Activated CD4-positive, alpha-beta T cell treated with anti-CD3 and anti-CD28 coated beads, Interleukin-2, amount 10 ng/mL, durations not matched to agents 24 days and 14 days (primary cell): ENCODE measurements at regions not wholly inside any gene's neighbourhood (a gene's known extent, or its start where the extent isn't known, plus 50 kb on each side); places are given as distances from the start of the nearest gene placed in this dataset.
"Not testable (repeated sequence)": the region's sequence is repeated elsewhere in the genome, so short reads cannot be mapped to it uniquely, and the experiment has no call there.

Experiments used
- DNase-seq: peaks from one replicate; pipeline ENCODE4 v3.0.0; 2022
- H3K27ac Mint-ChIP-seq: one replicate; pipeline ENCODE4 v1.8.0; 2022; ENCODE audit warnings: mild to moderate bottlenecking, mixed read lengths
- H3K27me3 Mint-ChIP-seq: one replicate; pipeline ENCODE4 v1.8.0; 2022; ENCODE audit warnings: mixed read lengths
- H3K36me3 Mint-ChIP-seq: one replicate; pipeline ENCODE4 v1.8.0; 2022; ENCODE audit warnings: low read depth, mild to moderate bottlenecking, mixed read lengths
- H3K4me1 Mint-ChIP-seq: one replicate; pipeline ENCODE4 v1.8.0; 2021; ENCODE audit warnings: mixed read lengths
- H3K4me3 Mint-ChIP-seq: one replicate; pipeline ENCODE4 v1.8.0; 2022; ENCODE audit warnings: mild to moderate bottlenecking, moderate library complexity, mixed read lengths
- H3K9me3 Mint-ChIP-seq: one replicate; pipeline ENCODE4 v1.8.0; 2021; ENCODE audit warnings: mixed read lengths
- intact Hi-C: fragments of 100-400 bp; cut with micrococcal nuclease; formaldehyde crosslinking; loops from one replicate; pipeline ENCODE4 v1.15.1; 2023

GRCh38 chr7:145812218-145812617 is 304.4 kb upstream of the CNTNAP2 start:
- DNase-seq: no peak
- no peaks in the 10 kb centered on the region for H3K9me3 Mint-ChIP-seq
- H3K27ac Mint-ChIP-seq: no peak overlapping the region
- H3K36me3 Mint-ChIP-seq: no peaks in the 10 kb centered on the region
- no peaks in the 10 kb centered on the region for H3K4me1 Mint-ChIP-seq
- no peak overlapping the region for H3K4me3 Mint-ChIP-seq
- intact Hi-C loops: no loop called here
- H3K27me3 Mint-ChIP-seq: no peaks in the 10 kb centered on the region

DNA sequence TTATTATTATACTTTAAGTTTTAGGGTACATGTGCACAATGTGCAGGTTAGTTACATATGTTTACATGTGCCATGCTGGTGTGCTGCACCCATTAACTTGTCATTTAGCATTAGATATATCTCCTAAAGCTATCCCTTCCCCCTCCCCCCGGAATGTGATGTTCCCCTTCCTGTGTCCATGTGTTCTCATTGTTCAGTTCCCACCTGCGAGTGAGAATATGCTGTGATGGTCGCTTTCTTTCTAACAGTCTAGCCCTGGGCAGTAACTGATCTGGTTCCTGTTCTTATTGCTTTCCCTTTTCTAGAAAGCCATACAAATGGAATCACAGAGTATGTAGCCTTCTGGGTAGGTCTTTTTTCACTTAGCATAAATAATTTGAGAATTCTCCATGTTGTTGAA is 311.1 kb upstream of the CNTNAP2 start:
- H3K27me3 Mint-ChIP-seq, H3K4me3 Mint-ChIP-seq, H3K4me1 Mint-ChIP-seq, intact Hi-C loops, H3K27ac Mint-ChIP-seq, DNase-seq, H3K9me3 Mint-ChIP-seq, H3K36me3 Mint-ChIP-seq: not testable (repeated sequence)

- intact Hi-C loops: no loop called here
- no peaks in the 10 kb centered on the region for H3K36me3 Mint-ChIP-seq
- H3K4me1 Mint-ChIP-seq: no peaks in the 10 kb centered on the region
- DNase-seq: no peak
- H3K27ac Mint-ChIP-seq: no peak overlapping the region
- H3K4me3 Mint-ChIP-seq: no peak overlapping the region
- H3K9me3 Mint-ChIP-seq: no peaks in the 10 kb centered on the region
- no peaks in the 10 kb centered on the region for H3K27me3 Mint-ChIP-seq
Observed at GRCh38 chr7:145797507-145797906, 319.1 kb upstream of the CNTNAP2 start.

DNA sequence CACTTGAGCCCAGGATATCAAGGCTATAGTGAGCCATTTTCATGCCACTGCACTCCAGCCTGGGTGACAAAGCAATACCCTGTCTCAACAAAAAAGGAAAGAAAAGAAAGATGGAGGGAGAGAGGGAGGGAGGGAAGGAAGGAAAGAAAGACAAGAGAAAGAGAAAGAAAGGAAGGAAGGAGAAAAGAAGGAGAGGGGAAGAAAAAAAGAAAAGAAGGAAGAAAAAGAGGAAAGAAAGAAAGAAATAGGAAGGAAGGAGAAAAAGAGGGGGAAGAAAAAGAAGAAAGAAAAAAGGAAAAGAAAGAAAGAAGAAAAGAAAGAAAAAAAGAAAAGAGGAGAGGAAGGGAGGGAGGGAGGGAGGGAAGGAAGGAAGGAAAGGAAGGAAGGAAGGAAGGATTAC is 321.5 kb upstream of the CNTNAP2 start:
- H3K27ac Mint-ChIP-seq: no peak overlapping the region
- H3K36me3 Mint-ChIP-seq: no peaks in the 10 kb centered on the region
- DNase-seq: no peak
- H3K4me3 Mint-ChIP-seq: no peak overlapping the region
- H3K27me3 Mint-ChIP-seq: no peaks in the 10 kb centered on the region
- H3K9me3 Mint-ChIP-seq: no peaks in the 10 kb centered on the region
- no peaks in the 10 kb centered on the region for H3K4me1 Mint-ChIP-seq
- intact Hi-C loops: no loop called here

DNA sequence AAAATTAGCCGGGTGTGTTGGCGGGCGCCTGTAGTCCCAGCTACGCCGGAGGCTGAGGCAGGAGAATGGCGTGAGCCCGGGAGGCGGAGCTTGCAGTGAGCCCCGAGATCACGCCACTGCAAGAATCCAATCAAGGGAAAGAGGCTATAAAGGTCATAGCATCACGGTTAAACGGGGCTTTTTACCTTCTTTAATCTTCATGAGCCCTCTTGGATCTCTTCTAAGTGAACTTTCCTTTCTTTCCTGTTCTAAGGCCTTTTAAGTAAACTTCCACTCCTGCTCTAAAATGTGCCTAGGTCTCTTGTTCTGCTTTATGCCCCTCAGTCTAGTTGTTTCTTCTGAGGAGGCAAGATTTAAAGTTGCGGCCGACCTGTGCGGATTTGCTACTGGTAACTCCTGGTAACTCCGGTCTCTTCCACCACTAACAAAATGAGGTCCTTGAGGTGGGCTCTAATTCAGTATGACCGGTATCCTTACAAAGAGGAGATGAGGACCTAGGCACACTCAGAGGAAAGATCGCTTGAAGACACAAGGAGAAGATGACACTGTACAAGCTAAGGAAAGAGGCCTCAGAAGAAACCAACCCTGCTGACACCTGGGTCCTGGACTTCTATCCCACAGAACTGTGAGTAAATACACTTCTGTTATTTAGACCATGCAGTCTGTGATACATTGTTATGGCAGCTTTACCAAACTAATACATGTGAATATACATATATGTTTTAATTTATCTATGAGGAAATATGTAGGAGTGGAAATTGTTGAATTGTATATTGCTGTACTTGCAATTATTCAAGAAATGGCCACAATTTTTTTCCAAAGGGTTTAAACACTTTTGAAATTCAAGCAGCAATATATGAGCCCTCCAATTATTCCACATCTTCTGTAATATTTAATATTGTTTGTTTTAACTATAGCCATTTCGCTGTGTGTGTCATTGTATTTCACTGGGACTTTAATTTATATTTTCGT is 331.5 kb upstream of the CNTNAP2 start:
- H3K36me3 Mint-ChIP-seq: no peaks in the 10 kb centered on the region
- H3K4me1 Mint-ChIP-seq: no peaks in the 10 kb centered on the region
- H3K27ac Mint-ChIP-seq: no peak overlapping the region
- H3K27me3 Mint-ChIP-seq: no peaks in the 10 kb centered on the region
- DNase-seq: no peak
- no peaks in the 10 kb centered on the region for H3K9me3 Mint-ChIP-seq
- H3K4me3 Mint-ChIP-seq: no peak overlapping the region
- intact Hi-C loops: no loop called here

DNA sequence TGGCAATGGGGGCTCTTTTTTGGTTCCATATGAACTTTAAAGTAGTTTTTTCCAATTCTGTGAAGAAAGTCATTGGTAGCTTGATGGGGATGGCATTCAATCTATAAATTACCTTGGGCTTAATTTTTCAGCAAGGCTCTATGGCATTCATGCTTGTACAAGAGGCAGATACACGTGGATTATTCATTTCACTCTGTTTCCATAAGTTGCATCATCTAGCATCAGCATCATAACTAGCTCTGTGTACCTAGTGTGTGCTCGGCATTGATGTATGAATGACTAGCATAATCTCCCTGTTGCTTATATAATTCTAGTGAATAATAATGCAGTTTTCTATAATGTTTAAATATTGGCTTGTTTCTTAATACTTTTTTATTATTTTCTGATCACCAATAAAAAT is 335.2 kb upstream of the CNTNAP2 start:
- DNase-seq, intact Hi-C loops, H3K4me1 Mint-ChIP-seq, H3K27me3 Mint-ChIP-seq, H3K9me3 Mint-ChIP-seq, H3K36me3 Mint-ChIP-seq, H3K27ac Mint-ChIP-seq, H3K4me3 Mint-ChIP-seq: not testable (repeated sequence)

DNA sequence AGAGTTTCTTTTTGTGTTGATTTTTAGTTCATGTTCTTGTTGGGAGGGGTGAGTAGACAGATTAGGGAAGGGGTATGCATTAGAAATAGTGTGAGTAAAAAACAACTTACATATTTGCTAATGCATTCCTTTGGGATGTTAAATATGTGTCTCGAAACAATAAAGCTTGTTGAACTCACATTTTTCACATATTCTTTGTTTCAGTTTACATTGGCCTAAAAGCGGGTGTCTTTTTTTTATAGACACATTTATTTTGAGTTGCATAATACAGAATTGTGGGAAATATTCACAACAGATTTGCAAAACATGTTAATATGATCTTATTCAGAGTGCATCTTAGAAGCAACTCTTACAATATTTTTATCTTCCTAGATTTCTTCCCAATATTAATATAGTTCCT is 337.5 kb upstream of the CNTNAP2 start:
- no peak for DNase-seq
- Mint-ChIP-seq H3K4me1 (no peaks in the 10 kb centered on the region), H3K9me3 (no peaks in the 10 kb centered on the region), H3K27me3 (no peaks in the 10 kb centered on the region), H3K36me3 (no peaks in the 10 kb centered on the region), H3K4me3 (no peak overlapping the region), H3K27ac (no peak overlapping the region)
- intact Hi-C loops: no loop called here

DNA sequence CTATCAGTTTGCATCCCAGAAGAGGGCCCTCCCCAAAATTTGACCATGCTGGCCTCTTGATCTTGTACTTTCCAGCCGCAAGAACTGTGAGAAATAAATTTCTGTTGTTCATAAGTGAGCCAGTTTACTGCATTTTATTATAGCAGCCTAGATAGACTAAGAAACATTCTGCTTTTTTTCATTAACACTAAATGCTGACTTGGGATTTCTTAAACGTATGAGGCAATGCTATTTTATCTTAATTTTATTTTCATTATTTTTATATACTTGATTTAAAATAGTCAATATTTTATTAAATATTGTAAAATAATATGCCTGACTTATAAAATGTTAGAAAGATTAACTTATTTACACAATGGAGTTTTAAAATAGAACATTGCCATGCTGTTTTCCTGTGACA is 341.8 kb upstream of the CNTNAP2 start:
- no peak overlapping the region for H3K4me3 Mint-ChIP-seq
- H3K4me1 Mint-ChIP-seq: no peaks in the 10 kb centered on the region
- no peaks in the 10 kb centered on the region for H3K36me3 Mint-ChIP-seq
- H3K27me3 Mint-ChIP-seq: no peaks in the 10 kb centered on the region
- intact Hi-C loops: no loop called here
- DNase-seq: no peak
- H3K27ac Mint-ChIP-seq: no peak overlapping the region
- no peaks in the 10 kb centered on the region for H3K9me3 Mint-ChIP-seq

- no peak for DNase-seq
- Mint-ChIP-seq H3K27ac (no peak overlapping the region), H3K27me3 (no peaks in the 10 kb centered on the region), H3K36me3 (no peaks in the 10 kb centered on the region), H3K9me3 (peaks cover 9% of the 10 kb centered on the region), H3K4me3 (no peak overlapping the region), H3K4me1 (no peaks in the 10 kb centered on the region)
- intact Hi-C loops: no loop called here
Observed at GRCh38 chr7:145753004-145753403, 363.6 kb upstream of the CNTNAP2 start.

DNA sequence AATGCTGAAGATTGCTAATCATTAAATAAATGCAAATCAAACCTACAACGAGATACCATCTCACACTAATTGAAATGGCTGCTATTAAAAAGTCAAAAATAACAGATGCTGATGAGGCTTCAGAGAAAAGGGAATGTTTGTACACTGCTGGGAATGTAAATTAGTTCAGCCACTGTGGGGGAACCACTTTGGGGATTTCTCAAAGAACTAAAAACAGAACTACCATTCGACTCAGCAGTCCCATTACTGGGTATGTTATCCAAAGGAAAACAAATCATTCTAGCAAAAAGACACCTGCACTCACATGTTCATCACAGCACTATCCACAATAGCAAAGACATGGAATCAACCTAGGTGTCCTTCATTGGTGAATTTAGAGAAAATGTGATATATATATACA is 379.0 kb upstream of the CNTNAP2 start:
- no peaks in the 10 kb centered on the region for H3K36me3 Mint-ChIP-seq
- no peak for DNase-seq
- H3K4me3 Mint-ChIP-seq: no peak overlapping the region
- no peaks in the 10 kb centered on the region for H3K27me3 Mint-ChIP-seq
- H3K9me3 Mint-ChIP-seq: no peaks in the 10 kb centered on the region
- no peak overlapping the region for H3K27ac Mint-ChIP-seq
- intact Hi-C loops: no loop called here
- no peaks in the 10 kb centered on the region for H3K4me1 Mint-ChIP-seq

GRCh38 chr7:145735061-145735460 is 381.5 kb upstream of the CNTNAP2 start:
- Mint-ChIP-seq H3K9me3 (no peaks in the 10 kb centered on the region), H3K27me3 (no peaks in the 10 kb centered on the region), H3K27ac (no peak overlapping the region), H3K36me3 (no peaks in the 10 kb centered on the region), H3K4me1 (no peaks in the 10 kb centered on the region), H3K4me3 (no peak overlapping the region)
- DNase-seq: no peak
- intact Hi-C loops: no loop called here

DNA sequence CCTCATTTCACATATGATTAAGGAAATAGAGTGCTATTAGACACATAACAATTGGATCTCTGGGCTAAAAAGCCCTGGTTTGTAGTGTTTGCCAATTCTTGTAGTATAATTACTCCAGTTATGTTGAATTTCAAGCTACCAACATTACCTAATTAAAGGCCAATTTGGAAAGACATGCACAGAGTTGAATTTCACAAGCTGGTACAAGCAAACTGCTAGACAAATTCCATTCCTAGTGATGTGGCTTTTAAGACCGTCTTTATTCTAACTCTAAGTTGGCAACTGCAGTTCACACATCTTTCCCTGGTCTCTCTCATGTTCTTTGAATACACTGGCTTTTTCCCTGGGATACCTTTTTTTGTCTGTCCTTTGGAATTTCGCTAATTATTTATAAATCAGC is 384.1 kb upstream of the CNTNAP2 start:
- Mint-ChIP-seq H3K4me1 (no peaks in the 10 kb centered on the region), H3K27ac (no peak overlapping the region), H3K9me3 (no peaks in the 10 kb centered on the region), H3K36me3 (no peaks in the 10 kb centered on the region), H3K4me3 (no peak overlapping the region), H3K27me3 (no peaks in the 10 kb centered on the region)
- intact Hi-C loops: no loop called here
- DNase-seq: no peak

DNA sequence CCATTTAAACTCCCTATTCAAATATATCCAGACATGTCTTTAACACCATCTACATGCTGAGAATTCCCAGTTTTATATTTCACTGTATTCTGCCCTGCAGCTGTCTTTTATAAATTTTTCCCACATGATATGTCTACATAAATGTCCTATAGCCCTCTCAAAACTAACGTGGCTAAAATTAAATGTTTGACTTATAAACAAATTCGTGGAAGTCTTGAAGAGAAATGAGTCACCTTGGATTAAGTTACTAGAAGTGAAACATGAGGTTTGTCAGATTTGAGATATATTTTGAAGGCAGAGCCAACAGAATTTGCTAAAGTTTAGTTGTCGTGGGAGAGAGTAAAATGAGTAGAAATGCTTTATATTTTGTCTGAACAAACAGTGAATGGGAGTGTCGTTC is 386.9 kb upstream of the CNTNAP2 start:
- H3K36me3 Mint-ChIP-seq: no peaks in the 10 kb centered on the region
- no peak overlapping the region for H3K27ac Mint-ChIP-seq
- intact Hi-C loops: no loop called here
- no peaks in the 10 kb centered on the region for H3K4me1 Mint-ChIP-seq
- H3K27me3 Mint-ChIP-seq: no peaks in the 10 kb centered on the region
- no peak for DNase-seq
- H3K4me3 Mint-ChIP-seq: no peak overlapping the region
- H3K9me3 Mint-ChIP-seq: no peaks in the 10 kb centered on the region

DNA sequence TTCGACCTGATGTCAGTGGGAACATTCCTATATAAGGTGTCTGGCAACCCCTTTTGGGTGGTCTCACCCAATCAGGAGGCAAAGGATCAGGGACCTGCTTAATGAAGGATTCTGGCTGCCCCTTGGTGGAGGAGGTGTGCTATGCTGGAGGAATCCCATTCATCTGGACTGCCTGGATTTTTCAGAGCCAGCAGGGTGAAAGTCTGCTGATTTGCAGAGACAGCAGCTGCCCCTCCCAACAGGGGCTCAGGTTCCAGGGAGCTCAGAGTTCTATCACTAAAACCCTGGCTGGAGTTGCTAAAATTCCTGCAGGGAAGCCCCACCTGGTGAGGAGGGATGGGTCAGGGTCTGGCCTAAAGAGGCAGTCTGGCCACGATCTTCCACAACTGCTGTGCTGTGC is 398.5 kb upstream of the CNTNAP2 start:
- no peak overlapping the region for H3K27ac Mint-ChIP-seq
- no peak overlapping the region for H3K4me3 Mint-ChIP-seq
- no peaks in the 10 kb centered on the region for H3K4me1 Mint-ChIP-seq
- no peaks in the 10 kb centered on the region for H3K9me3 Mint-ChIP-seq
- intact Hi-C loops: no loop called here
- DNase-seq: no peak
- H3K27me3 Mint-ChIP-seq: no peaks in the 10 kb centered on the region
- no peaks in the 10 kb centered on the region for H3K36me3 Mint-ChIP-seq

GRCh38 chr7:145700488-145700887 is 416.1 kb upstream of the CNTNAP2 start:
- intact Hi-C loops: no loop called here
- H3K27ac Mint-ChIP-seq: no peak overlapping the region
- no peaks in the 10 kb centered on the region for H3K4me1 Mint-ChIP-seq
- no peak for DNase-seq
- no peak overlapping the region for H3K4me3 Mint-ChIP-seq
- H3K27me3 Mint-ChIP-seq: no peaks in the 10 kb centered on the region
- no peaks in the 10 kb centered on the region for H3K36me3 Mint-ChIP-seq
- H3K9me3 Mint-ChIP-seq: no peaks in the 10 kb centered on the region
